ENCODE measurements at regions not wholly inside any gene's neighbourhood (a gene's known extent, or its start where the extent isn't known, plus 50 kb on each side); places are given as distances from the start of the nearest gene placed in this dataset.
"Not testable (repeated sequence)": the region's sequence is repeated elsewhere in the genome, so short reads cannot be mapped to it uniquely, and the experiment has no call there.

- no peak for DNase-seq
Measured at GRCh38 chr6:133802861-133803260, 86.1 kb upstream of the TCF21 start.

GRCh38 chr6:133804265-133804664 is 84.6 kb upstream of the TCF21 start:
- no peak for DNase-seq

- DNase-seq = no peak
Measured at GRCh38 chr6:133805876-133806275, 83.0 kb upstream of the TCF21 start.

- no peak for DNase-seq
Measured at GRCh38 chr6:133806382-133807140, 82.4 kb upstream of the TCF21 start.

- no peak for DNase-seq
Measured at GRCh38 chr6:133807501-133807900, 81.4 kb upstream of the TCF21 start.

GRCh38 chr6:133809406-133809805 is 79.5 kb upstream of the TCF21 start:
- no peak for DNase-seq

GRCh38 chr6:133811557-133811956 is 77.4 kb upstream of the TCF21 start:
- no peak for DNase-seq

GRCh38 chr6:133812446-133812845 is 76.5 kb upstream of the TCF21 start:
- DNase-seq = not testable (repeated sequence)

GRCh38 chr6:133814238-133814637 is 74.7 kb upstream of the TCF21 start:
- DNase-seq = no peak

- DNase-seq = no peak
Measured at GRCh38 chr6:133814797-133815196, 74.1 kb upstream of the TCF21 start.

GRCh38 chr6:133815313-133815712 is 73.6 kb upstream of the TCF21 start:
- no peak for DNase-seq

GRCh38 chr6:133816171-133816570 is 72.7 kb upstream of the TCF21 start:
- DNase-seq = no peak

GRCh38 chr6:133817460-133818047 is 71.4 kb upstream of the TCF21 start:
- DNase-seq = peak; percentile 22

GRCh38 chr6:133818320-133818719 is 70.6 kb upstream of the TCF21 start:
- no peak for DNase-seq

GRCh38 chr6:133820208-133820607 is 68.7 kb upstream of the TCF21 start:
- no peak for DNase-seq

- DNase-seq = no peak
Measured at GRCh38 chr6:133827766-133828165, 61.1 kb upstream of the TCF21 start.

- no peak for DNase-seq
Measured at GRCh38 chr6:133833949-133834359, 55.0 kb upstream of the TCF21 start.

- no peak for DNase-seq
Measured at GRCh38 chr6:133834472-133835170, 54.3 kb upstream of the TCF21 start.

GRCh38 chr6:133835901-133836300 is 53.0 kb upstream of the TCF21 start:
- DNase-seq = no peak

- DNase-seq = peak; percentile 51
Measured at GRCh38 chr6:133837801-133838349, 51.0 kb upstream of the TCF21 start.

All from CD4-positive, alpha-beta T cell treated with Interleukin-12 subunit alpha and Interleukin-12 subunit beta, for 1 hour (primary cell).